ENCODE measurements at regions not wholly inside any gene's neighbourhood (a gene's known extent, or its start where the extent isn't known, plus 50 kb on each side); places are given as distances from the start of the nearest gene placed in this dataset.
A peak's percentile ranks its signal among the peaks of the same experiment; 100 is the strongest.

DNA sequence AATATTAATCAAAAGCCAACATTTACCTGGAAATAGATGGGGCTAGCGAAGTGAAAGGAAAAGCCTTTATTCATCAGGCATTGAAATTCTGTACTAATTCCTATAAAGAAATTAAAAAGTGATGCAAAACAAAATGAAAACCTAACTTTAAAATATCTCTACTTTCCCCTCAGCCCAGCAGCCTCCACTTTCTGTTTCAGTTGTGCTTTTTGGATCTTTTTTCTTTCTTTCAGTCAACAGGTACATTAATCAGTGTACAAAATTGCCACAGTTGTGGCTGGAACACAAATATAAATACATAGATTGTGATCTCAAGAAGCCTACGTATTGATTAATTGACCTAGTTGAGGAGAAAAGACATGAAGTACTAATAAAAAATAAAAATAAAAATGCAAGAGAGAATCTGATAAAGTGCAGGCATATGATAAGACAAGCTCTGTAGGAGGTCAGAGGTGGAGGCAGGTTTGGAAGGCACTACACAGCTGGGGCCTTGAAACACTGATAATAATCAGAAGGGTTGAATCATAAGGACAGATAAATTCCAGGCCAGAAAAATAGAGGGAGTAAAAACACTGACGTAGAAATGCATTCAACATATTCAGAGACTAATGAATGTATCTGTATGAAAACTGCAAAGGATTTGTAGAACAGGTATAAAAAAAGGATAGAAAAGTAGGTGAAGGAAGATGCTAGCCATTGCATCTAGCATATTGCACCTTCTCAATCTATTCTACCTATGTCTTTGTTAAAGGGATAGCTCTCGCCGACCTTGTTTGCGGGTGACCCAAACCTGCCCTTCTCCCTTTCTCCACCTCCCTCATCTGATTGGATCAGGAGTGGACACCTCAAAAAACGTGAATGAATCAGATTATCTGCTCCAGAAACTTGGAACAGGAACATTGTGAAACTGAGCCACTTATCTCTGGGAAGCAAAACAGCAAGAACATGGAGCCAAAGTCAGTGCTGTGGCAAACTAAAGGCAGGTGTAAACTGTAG is 607.8 kb upstream of the ADGRL2 start:
- Histone ChIP-seq H2AFZ (ENCODE audit: low read length) (no peak overlapping the region), H3K4me2 (ENCODE audit: low read depth, low read length) (no peak overlapping the region), H3K9ac (ENCODE audit: low read length) (no peak overlapping the region), H3K9me3 (replicated peaks; ENCODE audit: insufficient read depth, low read length) (no peaks in the 10 kb centered on the region), H3K27ac (ENCODE audit: low read length) (no peak overlapping the region), H3K4me1 (ENCODE audit: low read length) (no peaks in the 10 kb centered on the region), H3F3A (ENCODE audit: insufficient read depth, low read length) (no peaks in the 10 kb centered on the region), H3K79me2 (ENCODE audit: low read length) (no peaks in the 10 kb centered on the region), H4K20me1 (ENCODE audit: insufficient read depth, low read length) (no peaks in the 10 kb centered on the region), H3K27me3 (replicated peaks; ENCODE audit: insufficient read depth, low read length) (no peaks in the 10 kb centered on the region), H3K36me3 (replicated peaks; ENCODE audit: insufficient read depth, low read length) (no peaks in the 10 kb centered on the region), H3K4me3 (ENCODE audit: low read length) (no peak overlapping the region), H3K9me2 (replicated peaks; ENCODE audit: insufficient read depth, low read length) (no peaks in the 10 kb centered on the region)
- no peak for TF ChIP-seq EZH2phosphoT487 (IDR thresholded peaks at IDR 0.05; ENCODE audit: low read length)
- TF ChIP-seq CTCF (IDR thresholded peaks at IDR 0.05; ENCODE audit: low read length) = no peak
- no peak for TF ChIP-seq EZH2 (optimal IDR thresholded peaks at IDR 0.05; ENCODE audit: low read depth, low read length)
- peak; percentile 18 for DNase-seq

GRCh38 chr1:81190003-81190402 is 610.7 kb upstream of the ADGRL2 start:
- no peaks in the 10 kb centered on the region for H3K36me3 ChIP-seq (replicated peaks; ENCODE audit: insufficient read depth, low read length)
- TF ChIP-seq CTCF (IDR thresholded peaks at IDR 0.05; ENCODE audit: low read length) = no peak
- no peak for TF ChIP-seq EZH2phosphoT487 (IDR thresholded peaks at IDR 0.05; ENCODE audit: low read length)
- no peak for TF ChIP-seq EZH2 (optimal IDR thresholded peaks at IDR 0.05; ENCODE audit: low read depth, low read length)
- no peak overlapping the region for H3K4me3 ChIP-seq (ENCODE audit: low read length)
- no peaks in the 10 kb centered on the region for H3K9me3 ChIP-seq (replicated peaks; ENCODE audit: insufficient read depth, low read length)
- no peak overlapping the region for H3K9ac ChIP-seq (ENCODE audit: low read length)
- H3K4me1 ChIP-seq (ENCODE audit: low read length) = no peaks in the 10 kb centered on the region
- H2AFZ ChIP-seq (ENCODE audit: low read length) = no peak overlapping the region
- no peaks in the 10 kb centered on the region for H3K9me2 ChIP-seq (replicated peaks; ENCODE audit: insufficient read depth, low read length)
- no peak overlapping the region for H3K4me2 ChIP-seq (ENCODE audit: low read depth, low read length)
- H3F3A ChIP-seq (ENCODE audit: insufficient read depth, low read length) = no peaks in the 10 kb centered on the region
- H3K27ac ChIP-seq (ENCODE audit: low read length) = no peak overlapping the region
- no peaks in the 10 kb centered on the region for H3K79me2 ChIP-seq (ENCODE audit: low read length)
- no peaks in the 10 kb centered on the region for H3K27me3 ChIP-seq (replicated peaks; ENCODE audit: insufficient read depth, low read length)
- no peak for DNase-seq
- H4K20me1 ChIP-seq (ENCODE audit: insufficient read depth, low read length) = no peaks in the 10 kb centered on the region

DNA sequence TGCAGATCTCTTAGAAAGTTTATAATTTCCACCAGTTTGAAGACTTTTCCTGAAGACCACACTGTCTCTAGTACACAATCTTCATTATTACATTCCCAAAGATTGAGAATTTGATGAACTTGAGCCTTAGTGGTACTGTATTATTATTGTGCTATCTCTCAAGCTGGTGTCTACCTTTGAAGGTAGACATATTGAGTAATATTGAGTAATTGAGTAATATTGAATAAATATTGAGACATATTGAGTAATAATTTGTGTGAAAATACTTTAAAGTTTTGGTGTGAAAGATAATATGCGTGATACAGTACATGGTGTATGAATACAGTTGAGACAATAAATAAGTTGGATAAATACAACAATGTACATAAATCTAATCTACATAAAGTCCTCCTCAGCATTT is 613.1 kb upstream of the ADGRL2 start:
- TF ChIP-seq CTCF (IDR thresholded peaks at IDR 0.05; ENCODE audit: low read length) (no peak), EZH2 (optimal IDR thresholded peaks at IDR 0.05; ENCODE audit: low read depth, low read length) (no peak), EZH2phosphoT487 (IDR thresholded peaks at IDR 0.05; ENCODE audit: low read length) (no peak)
- Histone ChIP-seq H2AFZ (ENCODE audit: low read length) (no peak overlapping the region), H3K4me2 (ENCODE audit: low read depth, low read length) (no peak overlapping the region), H3K9me3 (replicated peaks; ENCODE audit: insufficient read depth, low read length) (no peaks in the 10 kb centered on the region), H4K20me1 (ENCODE audit: insufficient read depth, low read length) (no peaks in the 10 kb centered on the region), H3K79me2 (ENCODE audit: low read length) (no peaks in the 10 kb centered on the region), H3F3A (ENCODE audit: insufficient read depth, low read length) (peaks cover 8% of the 10 kb centered on the region; the same call in 1 of the 2 replicates), H3K27ac (ENCODE audit: low read length) (no peak overlapping the region), H3K4me1 (ENCODE audit: low read length) (peaks cover 7% of the 10 kb centered on the region), H3K9me2 (replicated peaks; ENCODE audit: insufficient read depth, low read length) (no peaks in the 10 kb centered on the region), H3K4me3 (ENCODE audit: low read length) (no peak overlapping the region), H3K27me3 (replicated peaks; ENCODE audit: insufficient read depth, low read length) (no peaks in the 10 kb centered on the region), H3K36me3 (replicated peaks; ENCODE audit: insufficient read depth, low read length) (no peaks in the 10 kb centered on the region), H3K9ac (ENCODE audit: low read length) (no peak overlapping the region)
- no peak for DNase-seq

Data from MM.1S (cell line).